ENCODE measurements at regions not wholly inside any gene's neighbourhood (a gene's known extent, or its start where the extent isn't known, plus 50 kb on each side); places are given as distances from the start of the nearest gene placed in this dataset.
"Not testable (repeated sequence)": the region's sequence is repeated elsewhere in the genome, so short reads cannot be mapped to it uniquely, and the experiment has no call there.

DNA sequence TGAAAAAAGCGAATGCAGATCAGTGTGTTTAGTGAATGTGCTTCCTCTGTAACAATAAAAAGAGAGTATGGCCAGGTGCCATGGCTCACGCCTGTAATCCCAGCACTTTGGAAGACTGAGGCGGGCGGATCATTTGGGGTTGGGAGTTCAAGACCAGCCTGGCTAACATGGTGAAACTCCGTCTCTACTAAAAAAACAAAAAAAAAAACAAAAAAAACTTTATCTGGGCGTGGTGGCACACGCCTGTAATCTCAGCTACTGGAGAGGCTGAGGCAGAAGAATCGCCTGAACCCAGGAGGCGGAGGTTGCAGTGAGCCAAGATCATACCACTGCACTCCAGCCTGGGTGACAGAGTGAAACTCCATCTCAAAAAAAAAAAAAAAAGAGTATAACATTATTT, 152.9 kb downstream of the ZFP64 start:
- H3K36me3 ChIP-seq (ENCODE audit: control insufficient read depth, insufficient read depth, low read length); intact Hi-C loops (cut with micrococcal nuclease; ENCODE audit: unreplicated experiment); H3K4me3 ChIP-seq (ENCODE audit: low read depth in 2 of 2, low read length in 2 of 2); H3K27ac ChIP-seq (ENCODE audit: low read length); POLR2A ChIA-PET; DNase-seq (ENCODE audit: low read depth, low spot score); H3K4me1 ChIP-seq (ENCODE audit: control insufficient read depth, insufficient read depth, low read length); H3K27me3 ChIP-seq (ENCODE audit: control insufficient read depth, insufficient read depth, low read length); H3K9me3 ChIP-seq (ENCODE audit: control insufficient read depth, insufficient read depth, low read depth, low read length); CTCF ChIA-PET; in situ Hi-C loops (cut with HindIII; ENCODE audit: low pct_unique_long_range_greater_than_20kb, low sequenced_read_pairs); ATAC-seq; BruUV-seq (replicated peaks): not testable (repeated sequence)

DNA sequence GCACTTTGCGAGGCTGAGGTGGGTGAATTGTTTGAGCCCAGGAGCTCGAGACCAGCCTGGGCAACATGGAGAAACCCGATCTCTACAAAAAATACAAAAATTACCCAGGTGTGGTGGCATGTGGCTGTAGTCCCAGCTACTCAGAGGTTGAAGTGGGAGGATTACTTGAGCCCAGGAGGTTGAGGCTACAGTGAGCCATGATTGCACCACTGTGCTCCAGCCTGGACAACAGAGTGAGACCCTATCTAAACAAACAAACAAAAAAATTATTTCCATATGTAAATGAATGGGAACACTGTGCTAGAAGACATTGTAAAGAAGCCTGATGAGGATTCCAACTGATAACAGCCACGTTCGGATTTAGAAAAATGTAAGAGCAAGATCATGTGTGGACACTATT, 154.2 kb downstream of the ZFP64 start:
- Histone ChIP-seq H3K4me1 (ENCODE audit: control insufficient read depth, insufficient read depth, low read length) (no peaks in the 10 kb centered on the region), H3K4me3 (ENCODE audit: low read depth in 2 of 2, low read length in 2 of 2) (no peak overlapping the region), H3K27me3 (ENCODE audit: control insufficient read depth, insufficient read depth, low read length) (no peaks in the 10 kb centered on the region), H3K36me3 (ENCODE audit: control insufficient read depth, insufficient read depth, low read length) (no peaks in the 10 kb centered on the region), H3K27ac (ENCODE audit: low read length) (no peak overlapping the region), H3K9me3 (ENCODE audit: control insufficient read depth, insufficient read depth, low read depth, low read length) (no peaks in the 10 kb centered on the region)
- ATAC-seq: no peak
- intact Hi-C loops (cut with micrococcal nuclease; ENCODE audit: unreplicated experiment) (no loop called here), in situ Hi-C loops (cut with HindIII; ENCODE audit: low pct_unique_long_range_greater_than_20kb, low sequenced_read_pairs) (no loop called here)
- CTCF ChIA-PET: no interaction called here
- POLR2A ChIA-PET: no interaction called here
- no TSS peak for BruUV-seq (replicated peaks)
- TF ChIP-seq REST (IDR thresholded peaks at IDR 0.05; ENCODE audit: insufficient read depth in 1 of 2, low read depth in 2 of 2, low read length in 1 of 2) (no peak), TCF7L2 (IDR thresholded peaks at IDR 0.05; ENCODE audit: low read depth, low read length) (no peak), SIN3A (IDR thresholded peaks at IDR 0.05; ENCODE audit: borderline replicate concordance, insufficient read depth, low read depth, low read length) (no peak), POLR2AphosphoS5 (IDR thresholded peaks at IDR 0.05; ENCODE audit: low read depth, low read length) (no peak), CTCF (IDR thresholded peaks at IDR 0.05) (no peak)
- DNase-seq (ENCODE audit: low read depth, low spot score): no peak

DNA sequence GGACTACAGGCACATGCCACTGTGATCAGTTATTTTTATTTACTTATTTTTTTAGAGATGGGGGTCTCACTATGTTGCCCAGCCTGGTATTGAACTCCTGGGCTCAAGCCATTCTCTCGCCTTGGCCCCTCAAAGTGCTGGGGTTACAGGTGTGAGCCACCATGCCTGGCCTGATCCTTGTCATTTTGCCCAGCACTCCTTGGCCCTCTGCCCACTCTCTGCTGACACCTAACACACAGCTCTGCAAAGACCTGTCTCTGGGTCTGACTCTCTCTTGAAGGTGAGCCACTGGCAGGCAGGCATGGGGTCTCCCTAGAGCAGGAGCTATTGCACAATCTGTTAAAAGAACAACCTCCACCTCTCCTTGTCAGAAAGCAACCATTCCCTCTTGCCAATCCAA, 155.6 kb downstream of the ZFP64 start:
- TF ChIP-seq TCF7L2 (IDR thresholded peaks at IDR 0.05; ENCODE audit: low read depth, low read length) (no peak), REST (IDR thresholded peaks at IDR 0.05; ENCODE audit: insufficient read depth in 1 of 2, low read depth in 2 of 2, low read length in 1 of 2) (no peak), POLR2AphosphoS5 (IDR thresholded peaks at IDR 0.05; ENCODE audit: low read depth, low read length) (no peak), SIN3A (IDR thresholded peaks at IDR 0.05; ENCODE audit: borderline replicate concordance, insufficient read depth, low read depth, low read length) (no peak), CTCF (IDR thresholded peaks at IDR 0.05) (no peak)
- Histone ChIP-seq H3K27ac (ENCODE audit: low read length) (no peak overlapping the region), H3K36me3 (ENCODE audit: control insufficient read depth, insufficient read depth, low read length) (no peaks in the 10 kb centered on the region), H3K27me3 (ENCODE audit: control insufficient read depth, insufficient read depth, low read length) (no peaks in the 10 kb centered on the region), H3K9me3 (ENCODE audit: control insufficient read depth, insufficient read depth, low read depth, low read length) (no peaks in the 10 kb centered on the region), H3K4me1 (ENCODE audit: control insufficient read depth, insufficient read depth, low read length) (peaks cover 6% of the 10 kb centered on the region; the same call in 1 of the 2 replicates), H3K4me3 (ENCODE audit: low read depth in 2 of 2, low read length in 2 of 2) (no peak overlapping the region)
- intact Hi-C loops (cut with micrococcal nuclease; ENCODE audit: unreplicated experiment) (no loop called here), in situ Hi-C loops (cut with HindIII; ENCODE audit: low pct_unique_long_range_greater_than_20kb, low sequenced_read_pairs) (no loop called here)
- POLR2A ChIA-PET: no interaction called here
- no TSS peak for BruUV-seq (replicated peaks)
- ATAC-seq: no peak
- CTCF ChIA-PET: no interaction called here
- no peak for DNase-seq (ENCODE audit: low read depth, low spot score)
